ENCODE measurements at regions not wholly inside any gene's neighbourhood (a gene's known extent, or its start where the extent isn't known, plus 50 kb on each side); places are given as distances from the start of the nearest gene placed in this dataset.

DNA sequence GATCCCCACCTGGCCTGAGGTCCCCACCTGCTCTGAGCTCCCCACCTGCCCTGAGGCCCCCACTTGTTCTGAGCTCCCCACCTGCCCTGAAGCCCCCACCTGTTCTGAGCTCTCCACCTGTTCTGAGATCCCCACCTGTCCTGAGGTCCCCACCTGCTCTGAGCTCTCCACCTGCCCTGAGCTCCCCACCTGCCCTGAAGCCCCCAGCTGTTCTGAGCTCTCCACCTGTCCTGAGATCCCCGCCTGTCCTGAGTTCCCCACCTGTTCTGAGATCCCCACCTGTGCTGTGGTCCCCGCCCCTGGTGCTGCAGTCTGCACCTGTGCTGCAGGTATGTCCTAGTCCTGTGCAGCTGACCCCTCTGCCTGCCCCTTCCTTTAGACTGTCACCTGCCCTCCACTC is 561.6 kb downstream of the TCERG1L start:
- TF ChIP-seq FOXM1 (IDR thresholded peaks at IDR 0.05; ENCODE audit: borderline replicate concordance) (no peak), NFRKB (IDR thresholded peaks at IDR 0.05) (no peak), SP1 (IDR thresholded peaks at IDR 0.05) (no peak), TARDBP (IDR thresholded peaks at IDR 0.05) (no peak), ARNT (IDR thresholded peaks at IDR 0.05) (no peak), FOXA1 (IDR thresholded peaks at IDR 0.05) (no peak), ZNF384 (IDR thresholded peaks at IDR 0.05) (no peak), ELF4 (IDR thresholded peaks at IDR 0.05) (no peak), HDGF (IDR thresholded peaks at IDR 0.05; ENCODE audit: borderline replicate concordance) (no peak), SUZ12 (IDR thresholded peaks at IDR 0.05) (no peak), BHLHE40 (IDR thresholded peaks at IDR 0.05; ENCODE audit: borderline replicate concordance) (no peak), CTBP1 (IDR thresholded peaks at IDR 0.05; ENCODE audit: borderline replicate concordance) (no peak)
- TF ChIP-seq, protein P1, sequence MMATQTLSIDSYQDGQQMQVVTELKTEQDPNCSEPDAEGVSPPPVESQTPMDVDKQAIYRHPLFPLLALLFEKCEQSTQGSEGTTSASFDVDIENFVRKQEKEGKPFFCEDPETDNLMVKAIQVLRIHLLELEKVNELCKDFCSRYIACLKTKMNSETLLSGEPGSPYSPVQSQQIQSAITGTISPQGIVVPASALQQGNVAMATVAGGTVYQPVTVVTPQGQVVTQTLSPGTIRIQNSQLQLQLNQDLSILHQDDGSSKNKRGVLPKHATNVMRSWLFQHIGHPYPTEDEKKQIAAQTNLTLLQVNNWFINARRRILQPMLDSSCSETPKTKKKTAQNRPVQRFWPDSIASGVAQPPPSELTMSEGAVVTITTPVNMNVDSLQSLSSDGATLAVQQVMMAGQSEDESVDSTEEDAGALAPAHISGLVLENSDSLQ (IDR thresholded peaks at IDR 0.05): no peak

Data from HEK293T (cell line).